ENCODE measurements at regions not wholly inside any gene's neighbourhood (a gene's known extent, or its start where the extent isn't known, plus 50 kb on each side); places are given as distances from the start of the nearest gene placed in this dataset.

- H3K9me3 ChIP-seq (ENCODE audit: insufficient read depth, low read length): no peaks in the 10 kb centered on the region
- no peaks in the 10 kb centered on the region for H3K36me3 ChIP-seq (replicated peaks; ENCODE audit: low read depth, low read length)
- H3K4me1 ChIP-seq (ENCODE audit: low read length): peaks cover 3% of the 10 kb centered on the region; the same call in 1 of the 2 replicates
- H3K4me2 ChIP-seq (ENCODE audit: low read length): no peak overlapping the region
- no peak overlapping the region for H3K27ac ChIP-seq (ENCODE audit: low read length)
- no peak overlapping the region for H3K9ac ChIP-seq (ENCODE audit: low read length)
- H3K4me3 ChIP-seq (ENCODE audit: low read length): no peak overlapping the region
- H2AFZ ChIP-seq (ENCODE audit: low read depth, low read length): no peak overlapping the region
- H3K79me2 ChIP-seq (ENCODE audit: low read length): no peaks in the 10 kb centered on the region
- no peak for TF ChIP-seq EZH2phosphoT487 (IDR thresholded peaks at IDR 0.05; ENCODE audit: low read depth)
- TF ChIP-seq CTCF (IDR thresholded peaks at IDR 0.05; ENCODE audit: low read depth, low read length): no peak
- no peaks in the 10 kb centered on the region for H4K20me1 ChIP-seq (ENCODE audit: insufficient read depth, low read length)
- H3K27me3 ChIP-seq (ENCODE audit: low read depth, low read length): no peaks in the 10 kb centered on the region
These were observed 70.3 kb upstream of the HAAO start for GRCh38 chr2:42862669-42863185.

GRCh38 chr2:42861321-42861720 is 68.9 kb upstream of the HAAO start:
- Histone ChIP-seq H3K4me3 (ENCODE audit: low read length) (no peak overlapping the region), H3K27ac (ENCODE audit: low read length) (no peak overlapping the region), H3K27me3 (ENCODE audit: low read depth, low read length) (no peaks in the 10 kb centered on the region), H3K9ac (ENCODE audit: low read length) (no peak overlapping the region), H3K36me3 (replicated peaks; ENCODE audit: low read depth, low read length) (no peaks in the 10 kb centered on the region), H4K20me1 (ENCODE audit: insufficient read depth, low read length) (no peaks in the 10 kb centered on the region), H3K79me2 (ENCODE audit: low read length) (no peaks in the 10 kb centered on the region), H3K4me1 (ENCODE audit: low read length) (peaks cover 3% of the 10 kb centered on the region; the same call in 1 of the 2 replicates), H3K9me3 (ENCODE audit: insufficient read depth, low read length) (no peaks in the 10 kb centered on the region), H3K4me2 (ENCODE audit: low read length) (no peak overlapping the region), H2AFZ (ENCODE audit: low read depth, low read length) (no peak overlapping the region)
- TF ChIP-seq EZH2phosphoT487 (IDR thresholded peaks at IDR 0.05; ENCODE audit: low read depth) (no peak), CTCF (IDR thresholded peaks at IDR 0.05; ENCODE audit: low read depth, low read length) (no peak)

- no peak overlapping the region for H3K4me3 ChIP-seq (ENCODE audit: low read length)
- TF ChIP-seq CTCF (IDR thresholded peaks at IDR 0.05; ENCODE audit: low read depth, low read length) (no peak), EZH2phosphoT487 (IDR thresholded peaks at IDR 0.05; ENCODE audit: low read depth) (no peak)
- no peaks in the 10 kb centered on the region for H3K27me3 ChIP-seq (ENCODE audit: low read depth, low read length)
- H3K4me2 ChIP-seq (ENCODE audit: low read length): no peak overlapping the region
- H3K4me1 ChIP-seq (ENCODE audit: low read length): peaks cover 3% of the 10 kb centered on the region; the same call in 1 of the 2 replicates
- no peak overlapping the region for H2AFZ ChIP-seq (ENCODE audit: low read depth, low read length)
- H3K9ac ChIP-seq (ENCODE audit: low read length): no peak overlapping the region
- H3K9me3 ChIP-seq (ENCODE audit: insufficient read depth, low read length): no peaks in the 10 kb centered on the region
- H3K79me2 ChIP-seq (ENCODE audit: low read length): no peaks in the 10 kb centered on the region
- H3K27ac ChIP-seq (ENCODE audit: low read length): no peak overlapping the region
- no peaks in the 10 kb centered on the region for H4K20me1 ChIP-seq (ENCODE audit: insufficient read depth, low read length)
- H3K36me3 ChIP-seq (replicated peaks; ENCODE audit: low read depth, low read length): no peaks in the 10 kb centered on the region
These were observed 68.1 kb upstream of the HAAO start for GRCh38 chr2:42860319-42861094.

- no peak overlapping the region for H3K4me3 ChIP-seq (ENCODE audit: low read length)
- H3K9me3 ChIP-seq (ENCODE audit: insufficient read depth, low read length): no peaks in the 10 kb centered on the region
- no peaks in the 10 kb centered on the region for H3K27me3 ChIP-seq (ENCODE audit: low read depth, low read length)
- no peak overlapping the region for H2AFZ ChIP-seq (ENCODE audit: low read depth, low read length)
- TF ChIP-seq CTCF (IDR thresholded peaks at IDR 0.05; ENCODE audit: low read depth, low read length): no peak
- no peak for TF ChIP-seq EZH2phosphoT487 (IDR thresholded peaks at IDR 0.05; ENCODE audit: low read depth)
- H3K27ac ChIP-seq (ENCODE audit: low read length): no peak overlapping the region
- H3K4me2 ChIP-seq (ENCODE audit: low read length): no peak overlapping the region
- no peak overlapping the region for H3K9ac ChIP-seq (ENCODE audit: low read length)
- H3K79me2 ChIP-seq (ENCODE audit: low read length): no peaks in the 10 kb centered on the region
- H3K36me3 ChIP-seq (replicated peaks; ENCODE audit: low read depth, low read length): no peaks in the 10 kb centered on the region
- H3K4me1 ChIP-seq (ENCODE audit: low read length): peaks cover 3% of the 10 kb centered on the region; the same call in 1 of the 2 replicates
- no peaks in the 10 kb centered on the region for H4K20me1 ChIP-seq (ENCODE audit: insufficient read depth, low read length)
These were observed 67.4 kb upstream of the HAAO start for GRCh38 chr2:42859791-42860190.
